IPS DF 6.9 (cell line): ENCODE measurements at regions not wholly inside any gene's neighbourhood (a gene's known extent, or its start where the extent isn't known, plus 50 kb on each side); places are given as distances from the start of the nearest gene placed in this dataset.

Experiments
- DNase-seq: peaks from one replicate; pipeline ENCODE4 v3.0.0-alpha.2; 2013; ENCODE audit warnings: low read depth, low spot score
- H3K27ac ChIP-seq: one replicate; pipeline ENCODE4 v1.5.1; 2013; ENCODE audit warnings: low read length, control low read depth
- H3K27me3 ChIP-seq: 2 replicates; pipeline ENCODE4 v1.6.1; 2013; ENCODE audit warnings: mild to moderate bottlenecking, low read length; ENCODE audit not compliant: control insufficient read depth, insufficient read depth
- H3K36me3 ChIP-seq: 2 replicates; pipeline ENCODE4 v1.6.1; 2013; ENCODE audit warnings: low read length; ENCODE audit not compliant: control insufficient read depth, insufficient read depth
- H3K4me1 ChIP-seq: 2 replicates; pipeline ENCODE4 v1.6.1; 2013; ENCODE audit warnings: low read length; ENCODE audit not compliant: control insufficient read depth, insufficient read depth
- H3K4me3 ChIP-seq: 2 replicates; pipeline ENCODE4 v1.5.1; 2013; ENCODE audit warnings: mild to moderate bottlenecking, low read length
- H3K9me3 ChIP-seq: 2 replicates; pipeline ENCODE4 v1.6.1; 2013; ENCODE audit warnings: low read length, inconsistent platforms; ENCODE audit not compliant: control insufficient read depth, insufficient read depth
- WGBS: extraction: QIAGEN DNeasy Blood & Tissue Kit; methylation state at CpG from one replicate; pipeline ENCODE4 v1.1.7; 2013; ENCODE audit warnings: mixed read lengths, missing lambda C conversion rate; ENCODE audit not compliant: insufficient read length, insufficient coverage; 5-methylcytosine and 5-hydroxymethylcytosine counted together

GRCh38 chr2:234643407-234643806 lies 146.5 kb upstream of the ARL4C start:
- H3K27me3 ChIP-seq = no peaks in the 10 kb centered on the region
- H3K27ac ChIP-seq = no peak overlapping the region
- no peak overlapping the region for H3K4me3 ChIP-seq
- no CpG with 5 or more reads among the region's 2 CpGs for WGBS
- no peaks in the 10 kb centered on the region for H3K9me3 ChIP-seq
- no peaks in the 10 kb centered on the region for H3K36me3 ChIP-seq
- DNase-seq = no peak
- no peaks in the 10 kb centered on the region for H3K4me1 ChIP-seq

DNA sequence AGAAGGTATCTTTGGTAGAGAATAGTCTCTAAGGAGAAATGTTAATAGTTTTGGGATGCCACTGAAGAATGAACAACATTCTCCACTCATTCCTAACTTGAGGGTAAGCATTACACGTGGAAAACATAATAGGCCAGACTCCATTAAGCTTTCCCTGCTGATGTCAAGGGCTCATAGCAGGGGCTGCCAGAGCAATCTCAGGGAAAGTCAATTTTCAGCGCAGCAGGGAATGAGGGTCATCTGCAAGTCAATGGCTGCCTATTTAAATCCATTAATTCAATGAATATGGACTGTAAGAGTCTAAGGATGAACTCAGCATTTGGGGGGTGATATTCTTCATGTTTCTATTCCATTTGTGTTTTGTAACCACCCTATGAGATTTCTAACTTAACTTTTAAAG lies 144.2 kb upstream of the ARL4C start:
- no peak overlapping the region for H3K27ac ChIP-seq
- no peaks in the 10 kb centered on the region for H3K4me1 ChIP-seq

GRCh38 chr2:234640657-234641056 lies 143.8 kb upstream of the ARL4C start:
- WGBS = no CpG with 5 or more reads among the region's 1 CpG
- H3K27me3 ChIP-seq = no peaks in the 10 kb centered on the region
- DNase-seq = no peak
- H3K4me1 ChIP-seq = no peaks in the 10 kb centered on the region
- H3K9me3 ChIP-seq = no peaks in the 10 kb centered on the region
- H3K4me3 ChIP-seq = no peak overlapping the region
- no peaks in the 10 kb centered on the region for H3K36me3 ChIP-seq
- H3K27ac ChIP-seq = no peak overlapping the region

More for the DNA sequence above, 144.2 kb upstream of the ARL4C start:
- no CpG with 5 or more reads among the region's 2 CpGs for WGBS
- Histone ChIP-seq H3K4me3 (no peak overlapping the region), H3K36me3 (no peaks in the 10 kb centered on the region), H3K9me3 (no peaks in the 10 kb centered on the region), H3K27me3 (no peaks in the 10 kb centered on the region)
- no peak for DNase-seq

GRCh38 chr2:234638966-234639365 lies 142.1 kb upstream of the ARL4C start:
- H3K27ac ChIP-seq = no peak overlapping the region
- no peaks in the 10 kb centered on the region for H3K27me3 ChIP-seq
- no CpG with 5 or more reads among the region's 1 CpG for WGBS
- H3K9me3 ChIP-seq = no peaks in the 10 kb centered on the region
- no peaks in the 10 kb centered on the region for H3K36me3 ChIP-seq
- H3K4me3 ChIP-seq = no peak overlapping the region
- H3K4me1 ChIP-seq = no peaks in the 10 kb centered on the region
- no peak for DNase-seq

- H3K4me3 ChIP-seq = no peak overlapping the region
- WGBS = no CpG with 5 or more reads among the region's 1 CpG
- H3K36me3 ChIP-seq = no peaks in the 10 kb centered on the region
- no peaks in the 10 kb centered on the region for H3K27me3 ChIP-seq
- no peak overlapping the region for H3K27ac ChIP-seq
- H3K9me3 ChIP-seq = no peaks in the 10 kb centered on the region
- peaks cover 10% of the 10 kb centered on the region for H3K4me1 ChIP-seq
- DNase-seq = no peak
These were observed 138.4 kb upstream of the ARL4C start for GRCh38 chr2:234635284-234635683.

DNA sequence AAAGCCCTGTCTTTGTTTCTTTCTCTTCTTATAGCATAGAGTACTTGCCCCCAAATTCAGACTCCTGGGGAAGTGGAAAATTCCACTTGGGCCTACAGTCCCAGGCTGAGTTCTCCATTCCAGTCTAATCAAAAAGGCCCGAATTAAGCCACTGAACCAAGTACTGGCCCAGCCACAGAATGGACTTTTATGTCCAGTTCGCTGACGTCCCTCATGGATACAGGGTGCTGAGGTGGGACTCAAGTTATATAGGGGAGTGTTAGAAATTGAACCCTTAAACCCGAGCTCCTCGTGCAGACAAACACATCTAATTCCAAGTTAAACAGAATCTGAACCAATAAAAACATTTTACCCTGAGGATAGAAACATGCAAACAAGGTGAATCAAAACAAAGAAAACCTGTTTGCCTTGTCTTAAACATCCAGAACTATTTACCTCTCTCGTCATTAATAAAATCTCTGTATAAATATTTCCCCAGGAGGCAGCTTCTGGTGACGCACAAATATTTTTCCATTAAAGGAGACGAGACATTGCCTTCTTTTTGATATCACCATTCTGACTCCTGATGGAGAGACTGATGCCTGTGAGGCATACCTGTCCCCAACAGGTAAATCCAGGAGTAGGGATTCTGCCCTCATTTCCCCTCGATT lies 136.8 kb upstream of the ARL4C start:
- no peak overlapping the region for H3K4me3 ChIP-seq
- H3K4me1 ChIP-seq = peaks cover 11% of the 10 kb centered on the region
- DNase-seq = no peak
- no CpG with 5 or more reads among the region's 9 CpGs for WGBS
- no peaks in the 10 kb centered on the region for H3K27me3 ChIP-seq
- no peak overlapping the region for H3K27ac ChIP-seq
- H3K36me3 ChIP-seq = no peaks in the 10 kb centered on the region
- H3K9me3 ChIP-seq = no peaks in the 10 kb centered on the region

- DNase-seq = no peak
- no peaks in the 10 kb centered on the region for H3K9me3 ChIP-seq
- H3K36me3 ChIP-seq = no peaks in the 10 kb centered on the region
- H3K27me3 ChIP-seq = no peaks in the 10 kb centered on the region
- no peak overlapping the region for H3K4me3 ChIP-seq
- H3K4me1 ChIP-seq = peaks cover 11% of the 10 kb centered on the region
- no CpG with 5 or more reads among the region's 12 CpGs for WGBS
- no peak overlapping the region for H3K27ac ChIP-seq
These were observed 135.9 kb upstream of the ARL4C start for GRCh38 chr2:234632527-234633391.

DNA sequence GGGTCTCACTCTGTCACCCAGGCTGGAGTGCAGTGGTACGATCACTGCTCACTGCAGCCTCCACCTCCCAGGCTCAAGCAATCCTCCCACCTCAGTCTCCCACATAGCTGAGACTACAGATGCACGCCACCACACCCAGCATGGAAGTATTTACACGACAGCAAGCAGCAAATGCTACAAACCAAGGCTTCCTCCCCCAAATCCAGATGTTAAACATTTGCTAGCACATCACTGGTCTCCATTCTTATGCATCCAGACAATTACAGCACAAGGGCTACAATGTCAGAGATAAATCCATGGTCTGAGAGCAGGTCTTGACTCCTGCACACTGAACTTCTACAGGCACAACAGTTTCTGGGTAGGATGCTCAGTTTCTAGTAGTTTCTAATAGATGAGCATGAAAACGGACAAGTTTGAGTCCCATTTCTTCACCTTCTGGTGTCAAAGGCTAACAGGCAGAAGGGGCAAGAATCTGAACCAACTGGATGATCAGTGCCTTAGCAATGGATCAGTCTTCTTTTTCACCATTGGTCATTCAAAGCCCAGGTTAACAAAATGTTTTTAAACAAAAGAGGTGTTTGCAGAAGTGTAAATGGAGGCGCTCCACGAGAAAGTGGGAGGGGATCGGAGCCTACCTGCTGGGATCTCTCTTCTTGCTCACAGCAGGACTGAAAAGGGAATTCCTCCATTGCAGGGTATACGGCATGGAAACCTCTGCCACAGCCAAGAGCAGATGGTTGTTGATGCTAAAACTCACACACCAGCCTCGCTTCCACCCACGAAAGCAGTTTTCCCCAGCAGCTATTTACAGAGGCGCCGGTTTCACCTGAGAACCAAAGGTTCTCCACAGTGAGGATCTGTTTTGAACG lies 135.0 kb upstream of the ARL4C start:
- H3K36me3 ChIP-seq = no peaks in the 10 kb centered on the region
- H3K9me3 ChIP-seq = no peaks in the 10 kb centered on the region
- H3K27ac ChIP-seq = no peak overlapping the region
- no peaks in the 10 kb centered on the region for H3K27me3 ChIP-seq
- no CpG with 5 or more reads among the region's 13 CpGs for WGBS
- peaks cover 11% of the 10 kb centered on the region for H3K4me1 ChIP-seq
- DNase-seq = no peak
- no peak overlapping the region for H3K4me3 ChIP-seq

- Histone ChIP-seq H3K4me3 (no peak overlapping the region), H3K27me3 (no peaks in the 10 kb centered on the region), H3K36me3 (no peaks in the 10 kb centered on the region), H3K27ac (no peak overlapping the region), H3K9me3 (no peaks in the 10 kb centered on the region), H3K4me1 (peaks cover 11% of the 10 kb centered on the region)
- no CpG with 5 or more reads among the region's 6 CpGs for WGBS
- DNase-seq = no peak
These were observed 133.9 kb upstream of the ARL4C start for GRCh38 chr2:234630801-234631261.

- Histone ChIP-seq H3K27ac (no peak overlapping the region), H3K36me3 (no peaks in the 10 kb centered on the region), H3K4me3 (no peak overlapping the region), H3K27me3 (no peaks in the 10 kb centered on the region; the same call in 1 of the 2 replicates), H3K9me3 (no peaks in the 10 kb centered on the region), H3K4me1 (peaks cover 11% of the 10 kb centered on the region)
- WGBS = no CpG with 5 or more reads among the region's 3 CpGs
- DNase-seq = no peak
These were observed 132.7 kb upstream of the ARL4C start for GRCh38 chr2:234629596-234629995.
